HTR-8/SVneo (cell line): ENCODE measurements at regions not wholly inside any gene's neighbourhood (a gene's known extent, or its start where the extent isn't known, plus 50 kb on each side); places are given as distances from the start of the nearest gene placed in this dataset.

Experiments
- DNase-seq: peaks from one replicate; pipeline ENCODE4 v3.0.0; 2011; ENCODE audit warnings: low spot score, mixed read lengths; ENCODE audit not compliant: insufficient read length
- FAIRE-seq: peaks from 2 replicates; lab custom pipeline; 2011; peaks lifted over from hg19 to GRCh38; lab: Jason Lieb, UNC

GRCh38 chr16:79685871-79686270 is 85.3 kb upstream of the MAF start:
- FAIRE-seq = no peak
- DNase-seq = no peak

GRCh38 chr16:79679334-79679733 is 78.8 kb upstream of the MAF start:
- DNase-seq (no peak), FAIRE-seq (no peak)

- DNase-seq (no peak), FAIRE-seq (no peak)
Observed at GRCh38 chr16:79677799-79678530, 77.4 kb upstream of the MAF start.

- no peak for FAIRE-seq
Observed at GRCh38 chr16:79673635-79674034, 73.1 kb upstream of the MAF start.

GRCh38 chr16:79672524-79672923 is 72.0 kb upstream of the MAF start:
- no peak for FAIRE-seq
- no peak for DNase-seq

More at GRCh38 chr16:79673635-79674034, 73.1 kb upstream of the MAF start:
- DNase-seq = no peak

- DNase-seq (no peak), FAIRE-seq (no peak)
Observed at GRCh38 chr16:79668502-79668901, 68.0 kb upstream of the MAF start.

GRCh38 chr16:79665970-79666369 is 65.4 kb upstream of the MAF start:
- FAIRE-seq = no peak
- DNase-seq = no peak

- DNase-seq (no peak), FAIRE-seq (no peak)
Observed at GRCh38 chr16:79664407-79664806, 63.9 kb upstream of the MAF start.

- FAIRE-seq (no peak), DNase-seq (no peak)
Observed at GRCh38 chr16:79662669-79663313, 62.3 kb upstream of the MAF start.

- no peak for FAIRE-seq
- DNase-seq = no peak
Observed at GRCh38 chr16:79662122-79662521, 61.6 kb upstream of the MAF start.

- FAIRE-seq = no peak
- DNase-seq = no peak
Observed at GRCh38 chr16:79661578-79661977, 61.0 kb upstream of the MAF start.

- no peak for DNase-seq
- FAIRE-seq = no peak
Observed at GRCh38 chr16:79659344-79659743, 58.8 kb upstream of the MAF start.

GRCh38 chr16:79658301-79659033 is 57.9 kb upstream of the MAF start:
- peak; percentile 5 for DNase-seq
- FAIRE-seq = no peak

- no peak for DNase-seq
- no peak for FAIRE-seq
Observed at GRCh38 chr16:79656553-79657115, 56.1 kb upstream of the MAF start.

- no peak for FAIRE-seq
- DNase-seq = no peak
Observed at GRCh38 chr16:79653373-79653891, 52.9 kb upstream of the MAF start.

- no peak for FAIRE-seq
Observed at GRCh38 chr16:79651363-79651762, 50.8 kb upstream of the MAF start.

More at GRCh38 chr16:79651363-79651762, 50.8 kb upstream of the MAF start:
- DNase-seq = no peak
